Mesothelial cell of epicardium (in vitro differentiated cells): ENCODE measurements at regions not wholly inside any gene's neighbourhood (a gene's known extent, or its start where the extent isn't known, plus 50 kb on each side); places are given as distances from the start of the nearest gene placed in this dataset.

ENCODE experiments used
- DNase-seq, 2 experiments: peaks; one replicate each; pipeline ENCODE4 v3.0.0; 2021; ENCODE audit warnings: low spot score in 2 of 2; ENCODE audit not compliant: unreplicated experiment in 2 of 2
- H3K27ac Mint-ChIP-seq: 2 replicates; pipeline ENCODE4 v1.8.0; 2021; ENCODE audit warnings: mixed read lengths
- H3K27me3 Mint-ChIP-seq: 2 replicates; pipeline ENCODE4 v1.8.0; 2021; ENCODE audit warnings: low read depth, mixed read lengths
- H3K36me3 Mint-ChIP-seq: 2 replicates; pipeline ENCODE4 v1.8.0; 2021; ENCODE audit warnings: mixed read lengths
- H3K4me1 Mint-ChIP-seq: 2 replicates; pipeline ENCODE4 v1.8.0; 2021; ENCODE audit warnings: mixed read lengths
- H3K4me3 Mint-ChIP-seq: 2 replicates; pipeline ENCODE4 v1.8.0; 2021; ENCODE audit warnings: mild to moderate bottlenecking, moderate library complexity, mixed read lengths
- H3K9me3 Mint-ChIP-seq: 2 replicates; pipeline ENCODE4 v1.8.0; 2021; ENCODE audit warnings: mixed read lengths
- CTCF ChIP-seq: fragments of 200-600 bp; sonication (generic); IDR thresholded peaks from one replicate; pipeline ENCODE4 v1.5.0; 2021; ENCODE audit warnings: antibody characterized with exemption; ENCODE audit not compliant: unreplicated experiment

DNA sequence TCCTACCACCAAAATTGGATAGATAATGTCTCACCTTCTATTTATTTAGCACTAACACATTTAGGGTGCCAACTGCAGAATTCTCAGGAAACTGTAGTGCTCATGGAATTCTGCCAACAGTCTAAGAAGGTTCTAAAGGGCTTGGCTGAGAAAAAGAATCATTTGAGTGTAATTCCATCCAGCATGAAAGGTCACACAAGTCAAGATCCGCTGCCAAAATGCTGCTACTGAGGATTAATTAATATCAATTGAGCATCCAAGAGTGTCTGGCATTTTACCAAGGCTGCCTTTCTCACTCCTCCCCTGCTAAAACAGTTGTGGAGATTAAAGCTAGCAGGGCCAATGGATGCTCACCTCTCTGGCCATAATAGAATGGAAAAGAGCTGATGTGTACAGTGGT, 112.7 kb downstream of the FHL5 start:
- Mint-ChIP-seq H3K4me3 (no peak overlapping the region), H3K36me3 (no peaks in the 10 kb centered on the region), H3K9me3 (peaks cover 8% of the 10 kb centered on the region), H3K27me3 (peaks cover 15% of the 10 kb centered on the region), H3K4me1 (peaks cover 7% of the 10 kb centered on the region), H3K27ac (no peak overlapping the region)
- DNase-seq, result no peak
- no peak for TF ChIP-seq CTCF
